SK-N-SH (cell line): ENCODE measurements at regions not wholly inside any gene's neighbourhood (a gene's known extent, or its start where the extent isn't known, plus 50 kb on each side); places are given as distances from the start of the nearest gene placed in this dataset.

Experiments
- CTCF ChIA-PET: fragments of 300-600, 350-600 bp; formaldehyde crosslinking; extraction: SDS; loops from one replicate; lab custom pipeline; 2021; lab: Yijun Ruan, JAX
- POLR2A ChIA-PET: fragments of 350-600 bp; sonication (Branson Sonifier 250); formaldehyde crosslinking; extraction: SDS; loops from one replicate; lab custom pipeline; 2020; ENCODE audit warnings: antibody characterized with exemption, inconsistent platforms; lab: Yijun Ruan, JAX
- DNase-seq: peaks from one replicate; pipeline ENCODE4 v3.0.0; 2012
- H2AFZ ChIP-seq: fragments of 200-600 bp; sonication (generic); 2 replicates; pipeline ENCODE4 v1.8.1; 2016; ENCODE audit warnings: antibody characterized with exemption, mild to moderate bottlenecking, low read depth
- H3F3A ChIP-seq: fragments of 200-600 bp; sonication (generic); replicated peaks from 2 replicates; pipeline ENCODE3; 2016; ENCODE audit warnings: antibody characterized with exemption, mild to moderate bottlenecking; ENCODE audit not compliant: insufficient read depth
- H3K27ac ChIP-seq, 2 experiments: fragments of 200-500 bp in 1 of 2; fragments of 200-600 bp in 1 of 2; sonication (Bioruptor generic) in 1 of 2; sonication (generic), shearing (Covaris generic) in 1 of 2; 2 replicates each; pipeline versions ENCODE4 v1.5.1 to v1.6.1; 2014 to 2016; ENCODE audit warnings: low read depth in 2 of 2, inconsistent platforms in 1 of 2, low read length in 1 of 2, mild to moderate bottlenecking in 1 of 2, mixed read lengths in 1 of 2
- H3K27me3 ChIP-seq: fragments of 200-600 bp; sonication (generic), shearing (Covaris generic); 2 replicates; pipeline ENCODE4 v1.6.1; 2016; ENCODE audit warnings: mixed run types; ENCODE audit not compliant: insufficient read depth
- H3K36me3 ChIP-seq, 2 experiments: fragments of 200-500 bp in 1 of 2; fragments of 200-600 bp in 1 of 2; sonication (Bioruptor generic) in 1 of 2; sonication (generic) in 1 of 2; replicated peaks in 1 of 2; 2 replicates each; pipeline versions ENCODE3 to v1.5.1; 2014 to 2016; ENCODE audit warnings: low read length in 1 of 2, mild to moderate bottlenecking in 1 of 2; ENCODE audit not compliant: insufficient read depth in 2 of 2, control insufficient read depth in 1 of 2
- H3K4me1 ChIP-seq, 2 experiments: fragments of 200-500 bp in 1 of 2; fragments of 200-600 bp in 1 of 2; sonication (Bioruptor generic) in 1 of 2; sonication (generic), shearing (Covaris generic) in 1 of 2; 2 replicates each; pipeline versions ENCODE4 v1.5.1 to v1.6.1; 2014 to 2016; ENCODE audit warnings: low read depth in 1 of 2, low read length in 1 of 2, mixed run types in 1 of 2; ENCODE audit not compliant: insufficient read depth in 2 of 2, control insufficient read depth in 1 of 2
- H3K4me2 ChIP-seq: fragments of 200-600 bp; sonication (generic), shearing (Covaris generic); 2 replicates; pipeline ENCODE4 v1.6.1; 2017; ENCODE audit warnings: mixed run types
- H3K4me3 ChIP-seq, 2 experiments: fragments of 200-500 bp in 1 of 2; fragments of 200-600 bp in 1 of 2; sonication (Bioruptor generic) in 1 of 2; sonication (generic), shearing (Covaris generic) in 1 of 2; 2 replicates each; pipeline versions ENCODE4 v1.5.1 to v1.8.1; 2014 to 2016; ENCODE audit warnings: low read depth in 2 of 2, inconsistent platforms in 1 of 2, low read length in 1 of 2, mild to moderate bottlenecking in 1 of 2, mixed read lengths in 1 of 2, moderate library complexity in 1 of 2
- H3K79me2 ChIP-seq: fragments of 200-600 bp; sonication (generic); 2 replicates; pipeline ENCODE4 v1.8.1; 2017; ENCODE audit warnings: mild to moderate bottlenecking; ENCODE audit not compliant: insufficient read depth
- H3K9ac ChIP-seq: fragments of 200-600 bp; sonication (generic); 2 replicates; pipeline ENCODE4 v1.6.1; 2017; ENCODE audit warnings: mixed run types
- H3K9me2 ChIP-seq: fragments of 200-600 bp; sonication (generic); 2 replicates; pipeline ENCODE4 v1.6.1; 2017; ENCODE audit warnings: mixed run types
- H3K9me3 ChIP-seq: fragments of 200-600 bp; sonication (generic); 2 replicates; pipeline ENCODE4 v1.6.1; 2017; ENCODE audit warnings: mixed run types, mild to moderate bottlenecking, moderate library complexity
- H4K20me1 ChIP-seq: fragments of 200-600 bp; sonication (generic); 2 replicates; pipeline ENCODE4 v1.6.1; 2017; ENCODE audit warnings: mild to moderate bottlenecking, mixed run types; ENCODE audit not compliant: insufficient read depth
- CHD2 ChIP-seq: fragments of 150-350 bp; IDR thresholded peaks from 2 replicates; pipeline ENCODE4 v1.6.1; 2018; ENCODE audit warnings: low read length; ENCODE audit not compliant: partially characterized antibody
- CTCF ChIP-seq: fragments of 200-600 bp; sonication (generic); IDR thresholded peaks from 2 replicates; pipeline ENCODE4 v1.6.1; 2017; ENCODE audit warnings: antibody characterized with exemption, mild to moderate bottlenecking, moderate library complexity
- ELF1 ChIP-seq: IDR thresholded peaks from 2 replicates; pipeline ENCODE4 v1.4.0; 2012
- EP300 ChIP-seq, 2 experiments: IDR thresholded peaks; 2 replicates each; pipeline versions ENCODE4 v1.4.0 to v1.6.1; 2012; ENCODE audit warnings: borderline replicate concordance in 1 of 2, low read depth in 1 of 2, low read length in 1 of 2
- FOSL2 ChIP-seq: IDR thresholded peaks from 2 replicates; pipeline ENCODE4 v1.4.0; 2012; ENCODE audit warnings: low read depth, mild to moderate bottlenecking, moderate library complexity, borderline replicate concordance
- FOXJ3 ChIP-seq: sonication (generic); formaldehyde crosslinking; IDR thresholded peaks from 2 replicates; pipeline ENCODE4 v1.5.1; 2020; ENCODE audit warnings: mild to moderate bottlenecking, missing genetic modification reagents
- GABPA ChIP-seq: IDR thresholded peaks from 2 replicates; pipeline ENCODE4 v1.4.0; 2012; ENCODE audit warnings: low read depth, mild to moderate bottlenecking
- JUND ChIP-seq: IDR thresholded peaks from 2 replicates; pipeline ENCODE4 v1.4.0; 2012
- MAX ChIP-seq: IDR thresholded peaks from 2 replicates; pipeline ENCODE4 v1.4.0; 2012; ENCODE audit warnings: low read depth
- MEF2A ChIP-seq: IDR thresholded peaks from 2 replicates; pipeline ENCODE4 v1.4.0; 2012; ENCODE audit warnings: low read depth, borderline replicate concordance
- NFIC ChIP-seq: IDR thresholded peaks from 2 replicates; pipeline ENCODE4 v1.4.0; 2012; ENCODE audit warnings: borderline replicate concordance
- POLR2AphosphoS5 ChIP-seq: IDR thresholded peaks from 2 replicates; pipeline ENCODE4 v1.6.1; 2012; ENCODE audit warnings: low read depth, low read length
- SIN3A ChIP-seq: IDR thresholded peaks from 2 replicates; pipeline ENCODE4 v1.6.1; 2012; ENCODE audit warnings: low read depth, mild to moderate bottlenecking, low read length, moderate library complexity, borderline replicate concordance
- SMC3 ChIP-seq: IDR thresholded peaks from 2 replicates; pipeline ENCODE4 v1.6.1; 2012; ENCODE audit warnings: low read depth, low read length, improper control_type of control experiment
- TCF12 ChIP-seq: IDR thresholded peaks from 2 replicates; pipeline ENCODE4 v1.4.0; 2012
- TEAD4 ChIP-seq: IDR thresholded peaks from 2 replicates; pipeline ENCODE4 v1.4.0; 2012; ENCODE audit warnings: mild to moderate bottlenecking, borderline replicate concordance; ENCODE audit not compliant: insufficient read depth
- USF1 ChIP-seq: IDR thresholded peaks from 2 replicates; pipeline ENCODE4 v1.4.0; 2012; ENCODE audit warnings: low read depth, borderline replicate concordance
- USF2 ChIP-seq: fragments of 150-350 bp; IDR thresholded peaks from 2 replicates; pipeline ENCODE4 v1.6.1; 2017; ENCODE audit warnings: antibody characterized with exemption, low read length, low read depth, borderline replicate concordance
- YY1 ChIP-seq: IDR thresholded peaks from 2 replicates; pipeline ENCODE4 v1.4.0; 2012; ENCODE audit warnings: low read depth, mild to moderate bottlenecking
- ZBTB33 ChIP-seq: IDR thresholded peaks from 2 replicates; pipeline ENCODE4 v1.4.0; 2012; ENCODE audit warnings: low read depth, borderline replicate concordance
- WGBS: methylation state at CpG from one replicate; pipeline ENCODE4 v1.1.6; 2017; ENCODE audit warnings: low lambda C conversion rate; 5-methylcytosine and 5-hydroxymethylcytosine counted together

- Histone ChIP-seq H3K9ac (no peak overlapping the region), H3K4me2 (no peak overlapping the region), H3K4me1 (no peaks in the 10 kb centered on the region; a peak in 1 of 4 replicates), H3F3A (no peaks in the 10 kb centered on the region), H3K79me2 (no peaks in the 10 kb centered on the region), H3K9me3 (no peaks in the 10 kb centered on the region), H2AFZ (no peak overlapping the region), H3K27me3 (no peaks in the 10 kb centered on the region), H3K36me3 (no peaks in the 10 kb centered on the region), H4K20me1 (no peaks in the 10 kb centered on the region), H3K9me2 (no peaks in the 10 kb centered on the region), H3K4me3 (no peak overlapping the region), H3K27ac (no peak overlapping the region)
- no peak for TF ChIP-seq ZBTB33
- TF ChIP-seq NFIC = no peak
- no peak for TF ChIP-seq MEF2A
- no peak for TF ChIP-seq TEAD4
- no peak for TF ChIP-seq EP300 (IDR thresholded peaks at IDR 0.05; ENCODE audit: borderline replicate concordance in 1 of 2, low read depth in 1 of 2, low read length in 1 of 2)
- no peak for TF ChIP-seq USF1
- TF ChIP-seq USF2 = no peak
- TF ChIP-seq CTCF = no peak
- no peak for TF ChIP-seq CHD2
- TF ChIP-seq SMC3 = no peak
- TF ChIP-seq MAX = no peak
- TF ChIP-seq SIN3A = no peak
- TF ChIP-seq YY1 = no peak
- no peak for TF ChIP-seq JUND
- no peak for TF ChIP-seq GABPA
- no peak for TF ChIP-seq POLR2AphosphoS5
- TF ChIP-seq TCF12 = no peak
- no peak for TF ChIP-seq FOXJ3
- no peak for TF ChIP-seq FOSL2
- no peak for TF ChIP-seq ELF1
- no peak for DNase-seq
- CTCF ChIA-PET = no interaction called here
- 100% methylated on average over 1 of the region's 1 CpG for WGBS
- POLR2A ChIA-PET = no interaction called here
Measured at GRCh38 chr15:36221992-36222391, 357.4 kb upstream of the CDIN1 start.
